A549 (cell line): ENCODE measurements at regions not wholly inside any gene's neighbourhood (a gene's known extent, or its start where the extent isn't known, plus 50 kb on each side); places are given as distances from the start of the nearest gene placed in this dataset.

Experiments
- JUNB ChIP-seq: fragments of >200 bp; sonication (Bioruptor Twin); formaldehyde crosslinking; IDR thresholded peaks from 2 replicates; pipeline ENCODE4 v1.6.1; 2016
- RCOR1 ChIP-seq: fragments of 150-350 bp; IDR thresholded peaks from 2 replicates; pipeline ENCODE4 v1.6.1; 2014; ENCODE audit warnings: antibody characterized with exemption, low read length, low read depth
- RNF2 ChIP-seq: fragments of 200-600 bp; sonication (generic); IDR thresholded peaks from 2 replicates; pipeline ENCODE4 v1.6.1; 2016; ENCODE audit warnings: low read depth, mild to moderate bottlenecking, antibody characterized with exemption, moderate library complexity, borderline replicate concordance

DNA sequence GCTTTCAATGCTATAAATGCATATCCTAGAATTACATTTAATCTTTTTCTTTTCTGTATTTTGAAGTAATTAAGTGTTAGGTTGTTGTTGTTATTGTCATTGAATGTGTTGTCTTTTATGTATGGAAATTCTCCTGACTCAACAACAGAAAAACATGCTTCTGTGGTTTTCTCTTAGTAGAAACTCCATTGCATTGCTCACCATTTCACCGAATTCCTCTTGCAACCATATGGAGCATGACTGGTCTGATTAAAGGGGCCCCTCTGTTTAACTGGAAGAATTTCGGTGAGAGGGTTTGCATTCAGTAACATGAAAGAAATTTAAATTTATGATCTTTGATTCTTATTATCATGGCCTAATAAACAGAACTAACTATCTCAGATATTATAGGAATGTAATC lies 454.3 kb upstream of the JARID2 start:
- TF ChIP-seq RCOR1 (no peak), RNF2 (no peak), JUNB (no peak)
